Choroid plexus epithelial cell (primary cell): ENCODE measurements at regions not wholly inside any gene's neighbourhood (a gene's known extent, or its start where the extent isn't known, plus 50 kb on each side); places are given as distances from the start of the nearest gene placed in this dataset.

ENCODE experiments used
- DNase-seq: peaks from one replicate; pipeline ENCODE4 v3.0.0-alpha.2; 2010; ENCODE audit warnings: low read depth
- H3K4me3 ChIP-seq: 2 replicates; pipeline ENCODE4 v1.5.1; 2011; ENCODE audit warnings: low read depth, mild to moderate bottlenecking, control low read depth, low read length, moderate library complexity
- TF ChIP-seq, protein P1 (sequence below): conservative IDR thresholded peaks from 2 replicates; pipeline ENCODE4 v1.5.1; 2011; ENCODE audit warnings: low read depth, mild to moderate bottlenecking, control low read depth, inconsistent platforms, low read length, moderate library complexity

DNA sequence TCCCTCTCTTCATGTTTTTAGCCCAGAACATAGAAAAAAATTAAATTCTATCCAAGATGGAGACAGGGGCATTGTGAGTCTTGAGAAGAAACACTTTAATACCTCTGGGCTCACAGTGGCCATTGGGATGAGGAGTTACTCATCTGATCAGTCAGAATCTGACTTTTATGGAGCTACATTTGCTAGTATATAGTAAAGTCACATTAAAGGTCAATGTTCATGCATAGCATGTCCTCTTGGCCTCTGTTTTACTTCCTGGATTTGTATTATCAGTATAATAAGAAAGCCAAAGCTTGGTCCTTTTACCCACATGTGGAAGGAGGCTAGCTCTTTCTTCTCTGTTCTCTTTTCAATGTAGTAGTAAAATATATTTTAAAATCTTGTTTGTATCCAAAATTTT is 93.6 kb upstream of the CNOT2 start:
- no peak for DNase-seq
- TF ChIP-seq, protein P1, sequence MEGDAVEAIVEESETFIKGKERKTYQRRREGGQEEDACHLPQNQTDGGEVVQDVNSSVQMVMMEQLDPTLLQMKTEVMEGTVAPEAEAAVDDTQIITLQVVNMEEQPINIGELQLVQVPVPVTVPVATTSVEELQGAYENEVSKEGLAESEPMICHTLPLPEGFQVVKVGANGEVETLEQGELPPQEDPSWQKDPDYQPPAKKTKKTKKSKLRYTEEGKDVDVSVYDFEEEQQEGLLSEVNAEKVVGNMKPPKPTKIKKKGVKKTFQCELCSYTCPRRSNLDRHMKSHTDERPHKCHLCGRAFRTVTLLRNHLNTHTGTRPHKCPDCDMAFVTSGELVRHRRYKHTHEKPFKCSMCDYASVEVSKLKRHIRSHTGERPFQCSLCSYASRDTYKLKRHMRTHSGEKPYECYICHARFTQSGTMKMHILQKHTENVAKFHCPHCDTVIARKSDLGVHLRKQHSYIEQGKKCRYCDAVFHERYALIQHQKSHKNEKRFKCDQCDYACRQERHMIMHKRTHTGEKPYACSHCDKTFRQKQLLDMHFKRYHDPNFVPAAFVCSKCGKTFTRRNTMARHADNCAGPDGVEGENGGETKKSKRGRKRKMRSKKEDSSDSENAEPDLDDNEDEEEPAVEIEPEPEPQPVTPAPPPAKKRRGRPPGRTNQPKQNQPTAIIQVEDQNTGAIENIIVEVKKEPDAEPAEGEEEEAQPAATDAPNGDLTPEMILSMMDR: no peak
- H3K4me3 ChIP-seq: no peak overlapping the region

DNA sequence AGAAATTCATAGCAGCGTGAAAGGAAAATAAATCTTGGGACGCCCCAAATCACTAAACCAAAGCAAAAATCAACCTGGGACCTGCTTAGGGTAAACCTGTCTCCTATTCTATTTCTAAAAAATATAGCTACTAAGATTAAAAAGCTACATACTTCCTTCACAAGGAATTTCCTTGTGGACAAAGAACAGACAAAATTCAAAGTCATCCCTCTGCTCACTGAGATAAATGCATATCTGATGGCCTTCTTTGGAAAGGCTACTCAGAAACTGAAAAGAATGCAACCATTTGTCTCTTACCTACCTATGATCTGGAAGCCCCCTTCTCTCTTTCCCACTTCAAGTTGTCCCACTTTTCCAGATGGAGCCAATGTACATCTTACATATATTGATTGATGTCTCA is 93.0 kb upstream of the CNOT2 start:
- no peak overlapping the region for H3K4me3 ChIP-seq
- TF ChIP-seq, protein P1: no peak
- no peak for DNase-seq

DNA sequence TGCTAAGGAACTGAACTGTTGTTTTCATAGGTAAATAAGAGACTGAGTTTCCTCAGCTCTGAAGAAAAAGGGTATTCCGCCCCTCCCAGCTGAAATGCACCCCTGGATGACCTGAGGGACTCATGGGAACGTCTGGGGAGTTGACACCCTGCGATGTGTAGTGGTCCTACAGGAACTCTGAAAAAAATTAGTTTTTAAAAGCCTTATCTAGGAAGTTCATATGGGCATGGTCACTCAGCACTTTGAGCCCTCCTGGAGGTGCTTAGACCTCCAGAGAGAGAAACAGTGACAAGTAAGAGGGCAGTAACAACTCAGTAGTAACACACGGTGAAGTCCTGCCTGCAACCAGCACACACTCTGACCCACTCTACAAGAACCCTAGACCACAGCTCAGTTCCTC is 91.2 kb upstream of the CNOT2 start:
- DNase-seq: no peak
- H3K4me3 ChIP-seq: no peak overlapping the region
- TF ChIP-seq, protein P1: no peak

DNA sequence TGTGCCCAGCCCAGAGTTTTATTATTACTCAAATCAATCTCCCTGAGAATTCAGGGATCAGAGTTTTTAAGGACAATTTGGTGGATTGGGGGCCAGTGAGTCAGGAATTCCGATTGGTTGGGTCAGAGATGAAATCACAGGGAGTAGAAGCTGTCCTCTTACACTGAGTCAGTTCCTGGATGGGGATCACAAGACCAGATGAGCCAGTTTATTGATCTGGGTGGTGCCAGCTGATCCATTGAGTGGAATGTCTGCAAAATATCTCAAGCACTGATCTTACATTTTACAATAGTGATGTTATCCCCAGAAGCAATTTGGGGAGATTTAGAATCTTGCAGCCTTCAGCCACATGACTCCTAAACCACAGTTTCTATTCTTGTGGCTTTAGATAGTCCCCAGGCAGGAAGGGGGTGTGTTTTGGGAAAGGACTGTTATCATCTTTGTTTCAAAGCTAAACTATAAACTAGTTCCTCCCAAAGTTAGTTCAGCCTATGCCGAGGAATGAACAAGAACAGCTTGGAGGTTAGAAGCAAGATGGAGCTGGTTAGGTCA is 89.1 kb upstream of the CNOT2 start:
- H3K4me3 ChIP-seq: no peak overlapping the region
- TF ChIP-seq, protein P1: no peak
- DNase-seq: no peak

DNA sequence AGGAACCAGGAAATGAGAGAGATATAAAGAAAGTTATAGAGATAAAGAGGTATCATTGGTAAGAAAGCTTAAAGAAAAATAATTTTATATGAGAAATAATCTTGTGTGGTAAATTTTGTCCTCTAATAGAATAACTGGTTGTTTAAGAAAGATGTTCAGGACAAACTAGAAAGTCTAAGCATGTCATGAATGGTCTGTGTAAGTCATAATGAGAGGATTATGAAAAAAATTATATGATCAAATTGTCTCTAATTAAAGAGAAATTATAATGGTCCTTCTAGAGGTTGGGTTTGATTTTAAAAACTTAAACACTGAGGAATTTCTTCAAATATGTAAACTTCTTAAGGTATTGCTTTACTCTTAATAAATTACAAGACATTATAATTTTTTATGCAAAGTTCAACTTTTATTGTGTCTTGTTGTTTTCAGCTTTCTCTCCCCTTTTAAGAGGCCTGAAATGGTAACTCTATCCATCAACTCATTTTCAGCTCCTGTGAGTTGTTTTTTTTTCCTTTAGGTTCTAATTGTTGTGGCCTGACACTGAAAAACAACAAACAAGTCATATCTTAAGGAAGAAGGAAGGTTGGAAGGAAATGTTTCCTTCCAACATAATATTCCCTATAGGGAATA is 88.2 kb upstream of the CNOT2 start:
- no peak overlapping the region for H3K4me3 ChIP-seq
- TF ChIP-seq, protein P1: no peak
- peak; percentile 10 for DNase-seq

DNA sequence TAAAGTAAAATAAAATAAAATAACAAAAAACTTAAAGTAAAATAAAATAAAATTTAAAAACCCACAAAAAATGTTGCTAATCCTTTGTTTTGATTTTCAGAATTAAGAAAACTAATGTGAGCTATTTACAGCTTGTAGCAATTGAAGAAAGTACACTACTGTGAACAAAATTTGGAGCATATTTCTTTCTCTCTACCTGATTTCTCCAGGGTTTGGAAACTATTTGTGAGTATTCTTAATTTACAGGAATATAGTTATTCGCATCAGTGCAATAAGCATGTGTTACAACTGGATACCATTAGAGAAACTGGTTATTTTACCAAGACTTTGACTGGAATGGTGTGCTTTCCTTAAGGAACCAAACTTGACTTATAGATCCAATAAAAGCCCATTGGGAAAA is 86.1 kb upstream of the CNOT2 start:
- H3K4me3 ChIP-seq: no peak overlapping the region
- DNase-seq: no peak
- TF ChIP-seq, protein P1: no peak

DNA sequence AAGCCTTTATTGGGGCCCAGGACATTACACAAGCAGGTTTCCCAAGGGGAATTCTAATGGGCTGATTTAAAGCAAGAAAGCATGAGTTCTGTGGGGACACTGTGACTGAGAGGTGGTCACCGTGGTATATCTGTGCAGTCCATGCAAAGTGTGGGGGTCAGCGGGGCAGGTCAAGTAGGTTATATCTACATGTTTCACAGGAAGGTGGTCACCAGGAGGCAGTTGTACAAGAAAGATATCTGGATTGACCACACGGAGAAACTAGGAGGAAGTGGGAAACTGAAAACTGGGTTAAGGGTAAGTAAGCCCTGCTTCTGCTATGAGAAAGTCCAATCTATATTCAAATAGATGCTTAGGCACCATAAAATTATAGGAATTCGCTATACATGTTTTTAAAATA is 77.8 kb upstream of the CNOT2 start:
- no peak overlapping the region for H3K4me3 ChIP-seq
- TF ChIP-seq, protein P1: no peak
- DNase-seq: no peak
